Thyroid gland (tissue), 4 donors: ENCODE measurements at regions not wholly inside any gene's neighbourhood (a gene's known extent, or its start where the extent isn't known, plus 50 kb on each side); places are given as distances from the start of the nearest gene placed in this dataset.

Source experiments
- DNase-seq, 2 donors: peaks; one replicate each; pipeline ENCODE4 v3.0.0-alpha.2; 2019
- H3K27ac ChIP-seq, 3 donors: fragments of 200-600 bp; sonication (generic); 1 replicate in 2 of 3; 2 replicates in 1 of 3; pipeline ENCODE4 v1.5.1; 2016 to 2019; ENCODE audit warnings: mild to moderate bottlenecking in 1 of 3, moderate library complexity in 1 of 3
- H3K27me3 ChIP-seq: fragments of 200-600 bp; sonication (generic); one replicate; pipeline ENCODE4 v1.5.1; 2019
- H3K36me3 ChIP-seq, 2 donors: fragments of 200-600 bp; sonication (generic); one replicate each; pipeline ENCODE4 v1.5.1; 2016 to 2019
- H3K4me1 ChIP-seq, 2 donors: fragments of 200-600 bp; sonication (generic); one replicate each; pipeline ENCODE4 v1.5.1; 2017 to 2019
- H3K4me3 ChIP-seq, 3 donors: fragments of 200-600 bp; sonication (generic); replicated peaks in 1 of 3; 1 replicate in 2 of 3; 2 replicates in 1 of 3; pipeline ENCODE4 v1.5.1; 2016; ENCODE audit warnings: mild to moderate bottlenecking in 1 of 3
- H3K9me3 ChIP-seq: fragments of 200-600 bp; sonication (generic); one replicate; pipeline ENCODE4 v1.5.1; 2017
- CTCF ChIP-seq, 6 experiments: fragments of 200-600 bp in 3 of 6; fragments of 450-650 bp in 3 of 6; sonication (generic) in 3 of 6; IDR thresholded peaks; one replicate each; pipeline ENCODE4 v1.5.1; 2016 to 2019; ENCODE audit warnings: antibody characterized with exemption in 6 of 6, mild to moderate bottlenecking in 2 of 6, inconsistent platforms in 1 of 6, moderate library complexity in 1 of 6
- POLR2A ChIP-seq, 2 donors: fragments of 450-650 bp; IDR thresholded peaks; one replicate each; pipeline ENCODE4 v1.6.1; 2017; ENCODE audit warnings: antibody characterized with exemption in 2 of 2, mild to moderate bottlenecking in 2 of 2, moderate library complexity in 1 of 2
- WGBS, 2 donors: methylation state at CpG; one replicate each; pipeline ENCODE4 v1.1.5; 2017; 5-methylcytosine and 5-hydroxymethylcytosine counted together
- intact Hi-C: fragments of 100-400 bp; cut with DNase I; formaldehyde crosslinking; loops from one replicate; pipeline ENCODE4 v1.15.1; 2023

GRCh38 chr6:115016593-115016992, 673.8 kb upstream of the HS3ST5 start:
- Histone ChIP-seq H3K4me3 (no peak overlapping the region), H3K27ac (no peak overlapping the region), H3K27me3 (no peaks in the 10 kb centered on the region), H3K36me3 (no peaks in the 10 kb centered on the region), H3K9me3 (no peaks in the 10 kb centered on the region), H3K4me1 (no peaks in the 10 kb centered on the region)
- WGBS, 2 donors: 71 to 78% methylated on average over 2 of the region's 2 CpGs
- no peak for DNase-seq
- TF ChIP-seq POLR2A (IDR thresholded peaks at IDR 0.05) (no peak), CTCF (IDR thresholded peaks at IDR 0.05) (no peak)
- intact Hi-C loops: no loop called here

- intact Hi-C loops: no loop called here
- Histone ChIP-seq H3K36me3 (no peaks in the 10 kb centered on the region), H3K4me3 (no peak overlapping the region), H3K27ac (no peak overlapping the region), H3K27me3 (no peaks in the 10 kb centered on the region), H3K4me1 (no peaks in the 10 kb centered on the region), H3K9me3 (no peaks in the 10 kb centered on the region)
- WGBS, 2 donors: 36 to 40% methylated on average over 4 of the region's 4 CpGs
- no peak for DNase-seq
- no peak for TF ChIP-seq POLR2A (IDR thresholded peaks at IDR 0.05)
- TF ChIP-seq CTCF (IDR thresholded peaks at IDR 0.05): no peak
These were observed 662.2 kb upstream of the HS3ST5 start for GRCh38 chr6:115004982-115005381.

DNA sequence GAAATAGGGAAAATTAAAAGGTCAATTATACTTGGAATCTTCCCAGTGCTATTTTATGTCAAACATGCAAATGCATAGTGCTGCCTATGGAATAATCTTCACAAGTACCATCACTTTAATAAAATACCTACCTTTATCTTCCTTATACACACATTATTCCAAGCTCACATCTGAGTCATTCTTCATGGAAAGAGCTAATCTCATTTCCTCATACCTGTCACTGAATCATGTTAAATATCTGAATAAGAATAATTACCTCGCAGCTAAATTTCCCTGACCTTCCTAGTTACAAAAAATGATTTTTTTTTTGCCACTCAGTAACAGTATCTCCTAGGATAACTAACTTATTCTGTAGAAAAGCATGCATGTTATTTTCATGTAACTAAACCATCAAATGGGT, 661.4 kb upstream of the HS3ST5 start:
- Histone ChIP-seq H3K27me3 (no peaks in the 10 kb centered on the region), H3K36me3 (no peaks in the 10 kb centered on the region), H3K4me1 (no peaks in the 10 kb centered on the region), H3K27ac (no peak overlapping the region), H3K9me3 (no peaks in the 10 kb centered on the region), H3K4me3 (no peak overlapping the region)
- WGBS, 2 donors: 68 to 75% methylated on average over 1 of the region's 1 CpG
- no peak for DNase-seq
- intact Hi-C loops: no loop called here
- TF ChIP-seq CTCF (IDR thresholded peaks at IDR 0.05): no peak

GRCh38 chr6:115001731-115002350, 659.0 kb upstream of the HS3ST5 start:
- no peak overlapping the region for H3K4me3 ChIP-seq
- H3K27me3 ChIP-seq: no peaks in the 10 kb centered on the region
- TF ChIP-seq CTCF (IDR thresholded peaks at IDR 0.05): no peak
- TF ChIP-seq POLR2A (IDR thresholded peaks at IDR 0.05): no peak
- intact Hi-C loops: no loop called here
- H3K4me1 ChIP-seq: no peaks in the 10 kb centered on the region
- DNase-seq: no peak
- H3K27ac ChIP-seq: no peak overlapping the region
- 85 to 91% methylated on average over 8 of the region's 8 CpGs for WGBS, 2 donors
- no peaks in the 10 kb centered on the region for H3K36me3 ChIP-seq
- no peaks in the 10 kb centered on the region for H3K9me3 ChIP-seq

DNA sequence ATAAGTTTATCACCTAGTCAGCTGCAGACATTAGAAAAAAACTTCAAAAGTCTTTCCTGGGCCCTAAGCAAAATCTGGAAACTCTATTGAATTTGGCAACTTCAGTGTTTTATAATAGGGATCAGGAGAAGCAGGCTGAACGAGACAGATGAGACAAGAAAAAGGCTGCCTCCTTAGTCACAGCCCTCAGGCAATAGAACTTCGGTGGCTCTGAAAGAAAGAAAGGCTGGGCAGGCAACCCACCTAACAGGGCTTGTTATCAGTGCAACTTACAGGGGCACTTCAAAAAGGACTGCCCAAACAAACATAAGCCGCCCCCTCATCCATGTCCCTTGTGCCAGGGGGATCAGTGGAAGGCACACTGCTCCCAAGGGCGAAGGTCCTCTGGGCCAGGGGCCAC, 657.9 kb upstream of the HS3ST5 start:
- no peaks in the 10 kb centered on the region for H3K4me1 ChIP-seq
- no peak overlapping the region for H3K27ac ChIP-seq
- intact Hi-C loops: no loop called here
- H3K4me3 ChIP-seq: no peak overlapping the region
- 55 to 67% methylated on average over 4 of the region's 4 CpGs for WGBS, 2 donors
- no peaks in the 10 kb centered on the region for H3K27me3 ChIP-seq
- no peak for TF ChIP-seq CTCF (IDR thresholded peaks at IDR 0.05)
- no peak for TF ChIP-seq POLR2A (IDR thresholded peaks at IDR 0.05)
- H3K9me3 ChIP-seq: no peaks in the 10 kb centered on the region
- no peak for DNase-seq
- no peaks in the 10 kb centered on the region for H3K36me3 ChIP-seq
